ENCODE measurements at regions not wholly inside any gene's neighbourhood (a gene's known extent, or its start where the extent isn't known, plus 50 kb on each side); places are given as distances from the start of the nearest gene placed in this dataset.

- Histone ChIP-seq H3K4me3 (ENCODE audit: low read length) (no peak overlapping the region), H3K9ac (ENCODE audit: low read length) (no peak overlapping the region), H3K36me3 (ENCODE audit: control insufficient read depth, insufficient read depth, low read length) (no peaks in the 10 kb centered on the region), H3K27me3 (ENCODE audit: control insufficient read depth, insufficient read depth, low read length) (peaks cover 3% of the 10 kb centered on the region), H3K9me3 (ENCODE audit: control insufficient read depth, low read length) (no peaks in the 10 kb centered on the region), H3K4me1 (ENCODE audit: control insufficient read depth, insufficient read depth, low read length) (peaks cover 6% of the 10 kb centered on the region)
Observed at GRCh38 chr15:95464509-95464908, 866.0 kb upstream of the NR2F2 start.

- H3K4me1 ChIP-seq (ENCODE audit: control insufficient read depth, insufficient read depth, low read length): peaks cover 6% of the 10 kb centered on the region
- no peaks in the 10 kb centered on the region for H3K36me3 ChIP-seq (ENCODE audit: control insufficient read depth, insufficient read depth, low read length)
- H3K27me3 ChIP-seq (ENCODE audit: control insufficient read depth, insufficient read depth, low read length): no peaks in the 10 kb centered on the region
- H3K9me3 ChIP-seq (ENCODE audit: control insufficient read depth, low read length): no peaks in the 10 kb centered on the region
- H3K4me3 ChIP-seq (ENCODE audit: low read length): no peak overlapping the region
- H3K9ac ChIP-seq (ENCODE audit: low read length): no peak overlapping the region
Observed at GRCh38 chr15:95468820-95469219, 861.7 kb upstream of the NR2F2 start.

- Histone ChIP-seq H3K9me3 (ENCODE audit: control insufficient read depth, low read length) (no peaks in the 10 kb centered on the region), H3K4me3 (ENCODE audit: low read length) (no peak overlapping the region), H3K27me3 (ENCODE audit: control insufficient read depth, insufficient read depth, low read length) (no peaks in the 10 kb centered on the region), H3K36me3 (ENCODE audit: control insufficient read depth, insufficient read depth, low read length) (no peaks in the 10 kb centered on the region), H3K4me1 (ENCODE audit: control insufficient read depth, insufficient read depth, low read length) (no peaks in the 10 kb centered on the region), H3K9ac (ENCODE audit: low read length) (no peak overlapping the region)
Observed at GRCh38 chr15:95469496-95470000, 861.0 kb upstream of the NR2F2 start.

GRCh38 chr15:95470529-95470928 lies 860.0 kb upstream of the NR2F2 start:
- Histone ChIP-seq H3K36me3 (ENCODE audit: control insufficient read depth, insufficient read depth, low read length) (no peaks in the 10 kb centered on the region), H3K27me3 (ENCODE audit: control insufficient read depth, insufficient read depth, low read length) (no peaks in the 10 kb centered on the region), H3K9ac (ENCODE audit: low read length) (no peak overlapping the region), H3K9me3 (ENCODE audit: control insufficient read depth, low read length) (no peaks in the 10 kb centered on the region), H3K4me3 (ENCODE audit: low read length) (no peak overlapping the region), H3K4me1 (ENCODE audit: control insufficient read depth, insufficient read depth, low read length) (no peaks in the 10 kb centered on the region)

- H3K36me3 ChIP-seq (ENCODE audit: control insufficient read depth, insufficient read depth, low read length): no peaks in the 10 kb centered on the region
- no peaks in the 10 kb centered on the region for H3K4me1 ChIP-seq (ENCODE audit: control insufficient read depth, insufficient read depth, low read length)
- H3K9ac ChIP-seq (ENCODE audit: low read length): no peak overlapping the region
Observed at GRCh38 chr15:95470997-95471689, 859.4 kb upstream of the NR2F2 start.

GRCh38 chr15:95471690-95472086 lies 858.8 kb upstream of the NR2F2 start:
- no peaks in the 10 kb centered on the region for H3K4me1 ChIP-seq (ENCODE audit: control insufficient read depth, insufficient read depth, low read length)
- no peaks in the 10 kb centered on the region for H3K36me3 ChIP-seq (ENCODE audit: control insufficient read depth, insufficient read depth, low read length)
- no peaks in the 10 kb centered on the region for H3K9me3 ChIP-seq (ENCODE audit: control insufficient read depth, low read length)
- no peaks in the 10 kb centered on the region for H3K27me3 ChIP-seq (ENCODE audit: control insufficient read depth, insufficient read depth, low read length)
- H3K4me3 ChIP-seq (ENCODE audit: low read length): no peak overlapping the region
- H3K9ac ChIP-seq (ENCODE audit: low read length): no peak overlapping the region

More at GRCh38 chr15:95470997-95471689, 859.4 kb upstream of the NR2F2 start:
- Histone ChIP-seq H3K27me3 (ENCODE audit: control insufficient read depth, insufficient read depth, low read length) (no peaks in the 10 kb centered on the region), H3K4me3 (ENCODE audit: low read length) (no peak overlapping the region), H3K9me3 (ENCODE audit: control insufficient read depth, low read length) (no peaks in the 10 kb centered on the region)

- Histone ChIP-seq H3K9ac (ENCODE audit: low read length) (no peak overlapping the region), H3K4me3 (ENCODE audit: low read length) (no peak overlapping the region), H3K9me3 (ENCODE audit: control insufficient read depth, low read length) (no peaks in the 10 kb centered on the region), H3K4me1 (ENCODE audit: control insufficient read depth, insufficient read depth, low read length) (no peaks in the 10 kb centered on the region), H3K27me3 (ENCODE audit: control insufficient read depth, insufficient read depth, low read length) (no peaks in the 10 kb centered on the region), H3K36me3 (ENCODE audit: control insufficient read depth, insufficient read depth, low read length) (no peaks in the 10 kb centered on the region)
Observed at GRCh38 chr15:95475067-95475466, 855.4 kb upstream of the NR2F2 start.

- Histone ChIP-seq H3K4me1 (ENCODE audit: control insufficient read depth, insufficient read depth, low read length) (no peaks in the 10 kb centered on the region), H3K4me3 (ENCODE audit: low read length) (no peak overlapping the region), H3K9me3 (ENCODE audit: control insufficient read depth, low read length) (no peaks in the 10 kb centered on the region), H3K36me3 (ENCODE audit: control insufficient read depth, insufficient read depth, low read length) (no peaks in the 10 kb centered on the region), H3K27me3 (ENCODE audit: control insufficient read depth, insufficient read depth, low read length) (no peaks in the 10 kb centered on the region), H3K9ac (ENCODE audit: low read length) (no peak overlapping the region)
Observed at GRCh38 chr15:95479308-95479707, 851.2 kb upstream of the NR2F2 start.

GRCh38 chr15:95485367-95485766 lies 845.1 kb upstream of the NR2F2 start:
- Histone ChIP-seq H3K4me1 (ENCODE audit: control insufficient read depth, insufficient read depth, low read length) (no peaks in the 10 kb centered on the region), H3K36me3 (ENCODE audit: control insufficient read depth, insufficient read depth, low read length) (no peaks in the 10 kb centered on the region), H3K4me3 (ENCODE audit: low read length) (no peak overlapping the region), H3K9ac (ENCODE audit: low read length) (no peak overlapping the region), H3K9me3 (ENCODE audit: control insufficient read depth, low read length) (no peaks in the 10 kb centered on the region), H3K27me3 (ENCODE audit: control insufficient read depth, insufficient read depth, low read length) (no peaks in the 10 kb centered on the region)

- H3K4me3 ChIP-seq (ENCODE audit: low read length): no peak overlapping the region
- H3K9me3 ChIP-seq (ENCODE audit: control insufficient read depth, low read length): no peaks in the 10 kb centered on the region
- no peak overlapping the region for H3K9ac ChIP-seq (ENCODE audit: low read length)
- no peaks in the 10 kb centered on the region for H3K36me3 ChIP-seq (ENCODE audit: control insufficient read depth, insufficient read depth, low read length)
- no peaks in the 10 kb centered on the region for H3K27me3 ChIP-seq (ENCODE audit: control insufficient read depth, insufficient read depth, low read length)
- H3K4me1 ChIP-seq (ENCODE audit: control insufficient read depth, insufficient read depth, low read length): no peaks in the 10 kb centered on the region
Observed at GRCh38 chr15:95486224-95486623, 844.3 kb upstream of the NR2F2 start.

- H3K36me3 ChIP-seq (ENCODE audit: control insufficient read depth, insufficient read depth, low read length): no peaks in the 10 kb centered on the region
- no peak overlapping the region for H3K9ac ChIP-seq (ENCODE audit: low read length)
- H3K9me3 ChIP-seq (ENCODE audit: control insufficient read depth, low read length): no peaks in the 10 kb centered on the region
- no peak overlapping the region for H3K4me3 ChIP-seq (ENCODE audit: low read length)
- H3K4me1 ChIP-seq (ENCODE audit: control insufficient read depth, insufficient read depth, low read length): no peaks in the 10 kb centered on the region
- H3K27me3 ChIP-seq (ENCODE audit: control insufficient read depth, insufficient read depth, low read length): no peaks in the 10 kb centered on the region
Observed at GRCh38 chr15:95489103-95489502, 841.4 kb upstream of the NR2F2 start.

- H3K4me3 ChIP-seq (ENCODE audit: low read length): no peak overlapping the region
- no peaks in the 10 kb centered on the region for H3K4me1 ChIP-seq (ENCODE audit: control insufficient read depth, insufficient read depth, low read length)
- H3K9me3 ChIP-seq (ENCODE audit: control insufficient read depth, low read length): no peaks in the 10 kb centered on the region
- H3K27me3 ChIP-seq (ENCODE audit: control insufficient read depth, insufficient read depth, low read length): no peaks in the 10 kb centered on the region
- H3K36me3 ChIP-seq (ENCODE audit: control insufficient read depth, insufficient read depth, low read length): no peaks in the 10 kb centered on the region
- H3K9ac ChIP-seq (ENCODE audit: low read length): no peak overlapping the region
Observed at GRCh38 chr15:95492388-95493070, 838.0 kb upstream of the NR2F2 start.

All from mucosa of stomach (tissue), 1 donor.